GM21737 (cell line): ENCODE measurements at regions not wholly inside any gene's neighbourhood (a gene's known extent, or its start where the extent isn't known, plus 50 kb on each side); places are given as distances from the start of the nearest gene placed in this dataset.
A peak's percentile ranks its signal among the peaks of the same experiment; 100 is the strongest.
"Not testable (repeated sequence)": the region's sequence is repeated elsewhere in the genome, so short reads cannot be mapped to it uniquely, and the experiment has no call there.

Experiments
- ATAC-seq: cut with Tn5 transposase; IDR thresholded peaks from one replicate; pipeline ENCODE4 v1.9.1; 2021; ENCODE audit warnings: mild to moderate bottlenecking, moderate library complexity; ENCODE audit not compliant: unreplicated experiment

- ATAC-seq: no peak
Observed at GRCh38 chr9:22217254-22217653, 208.1 kb upstream of the CDKN2B start.

GRCh38 chr9:22225856-22226255 is 216.8 kb upstream of the CDKN2B start:
- not testable (repeated sequence) for ATAC-seq

- ATAC-seq: no peak
Observed at GRCh38 chr9:22227986-22228385, 218.6 kb upstream of the DMRTA1 start.

GRCh38 chr9:22228542-22228941 is 218.1 kb upstream of the DMRTA1 start:
- ATAC-seq: no peak

DNA sequence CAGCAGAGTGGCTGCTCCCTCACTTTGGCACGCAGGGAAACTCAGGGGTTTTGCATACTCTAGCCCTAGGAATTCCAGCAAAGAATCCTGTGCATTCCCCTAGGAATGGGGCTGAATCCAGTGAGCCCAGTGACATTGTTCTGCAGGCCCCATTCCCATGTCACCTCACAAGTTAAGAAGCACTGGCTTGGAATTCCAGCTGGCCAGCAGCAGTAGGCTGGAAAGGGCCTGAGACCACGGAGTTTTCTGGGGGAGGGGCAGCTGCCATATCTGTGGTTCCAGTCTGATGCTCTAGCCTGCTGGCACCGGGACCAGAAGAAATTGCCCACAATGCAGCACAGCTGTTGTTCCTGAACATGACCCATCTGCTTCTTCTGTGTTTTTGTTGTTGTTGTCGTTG is 217.6 kb upstream of the DMRTA1 start:
- ATAC-seq: no peak

- not testable (repeated sequence) for ATAC-seq
Observed at GRCh38 chr9:22231309-22231708, 215.3 kb upstream of the DMRTA1 start.

DNA sequence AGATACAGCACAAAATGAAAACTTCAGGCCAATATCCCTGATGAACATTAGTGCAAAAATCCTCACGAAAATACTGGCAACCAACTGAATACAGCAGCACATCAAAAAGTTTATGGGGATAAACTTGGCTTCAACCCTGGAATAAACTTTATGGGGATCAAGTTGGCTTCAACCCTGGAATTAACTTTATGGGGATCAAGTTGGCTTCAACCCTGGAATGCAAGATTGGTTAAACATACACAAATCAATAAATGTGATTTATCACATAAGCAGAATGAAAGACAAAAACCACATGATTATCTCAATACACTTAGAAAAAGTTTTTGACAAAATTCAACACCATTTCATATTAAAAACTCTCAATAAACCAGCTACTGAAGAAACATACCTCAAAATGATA is 213.7 kb upstream of the DMRTA1 start:
- no peak for ATAC-seq

- no peak for ATAC-seq
Observed at GRCh38 chr9:22237497-22238363, 208.9 kb upstream of the DMRTA1 start.

GRCh38 chr9:22238809-22239684 is 207.6 kb upstream of the DMRTA1 start:
- no peak for ATAC-seq

DNA sequence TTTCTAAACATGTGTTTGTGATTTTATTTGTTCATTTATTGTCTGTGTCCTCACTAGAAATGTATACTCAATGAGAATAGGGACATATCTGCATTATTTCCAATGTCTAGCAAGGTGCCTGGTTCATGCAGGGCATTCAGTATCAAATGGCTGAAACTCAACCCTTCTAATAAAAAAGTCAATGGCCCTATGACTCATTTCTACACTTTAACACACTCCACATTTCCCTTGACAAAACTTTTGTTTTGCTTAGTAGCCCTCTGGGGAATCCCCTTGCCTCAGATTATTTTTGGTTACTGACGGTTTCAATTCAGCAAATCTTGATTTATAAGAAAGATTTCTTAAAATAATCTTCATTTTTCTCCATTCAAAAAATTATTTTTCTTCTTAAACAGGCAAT is 206.0 kb upstream of the DMRTA1 start:
- peak; percentile 83 for ATAC-seq

DNA sequence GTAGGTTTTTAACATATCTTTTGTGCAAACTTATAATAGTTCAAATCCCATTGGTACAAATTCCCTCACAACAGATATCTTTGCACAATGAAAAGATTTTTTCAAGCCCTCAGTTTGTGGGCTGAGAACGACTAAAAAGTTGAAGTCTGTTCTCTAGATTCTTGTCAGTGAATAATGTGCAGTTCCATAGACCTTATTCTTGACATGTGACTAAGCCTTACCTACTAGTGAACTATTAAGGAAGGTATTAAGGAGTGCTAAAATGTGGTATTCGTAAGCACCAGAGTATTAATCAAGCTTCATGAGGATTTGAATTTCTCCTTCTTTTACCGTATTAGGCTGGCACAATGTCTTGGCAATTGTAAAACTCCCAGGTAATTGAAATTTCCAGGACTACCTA is 205.6 kb upstream of the DMRTA1 start:
- no peak for ATAC-seq

DNA sequence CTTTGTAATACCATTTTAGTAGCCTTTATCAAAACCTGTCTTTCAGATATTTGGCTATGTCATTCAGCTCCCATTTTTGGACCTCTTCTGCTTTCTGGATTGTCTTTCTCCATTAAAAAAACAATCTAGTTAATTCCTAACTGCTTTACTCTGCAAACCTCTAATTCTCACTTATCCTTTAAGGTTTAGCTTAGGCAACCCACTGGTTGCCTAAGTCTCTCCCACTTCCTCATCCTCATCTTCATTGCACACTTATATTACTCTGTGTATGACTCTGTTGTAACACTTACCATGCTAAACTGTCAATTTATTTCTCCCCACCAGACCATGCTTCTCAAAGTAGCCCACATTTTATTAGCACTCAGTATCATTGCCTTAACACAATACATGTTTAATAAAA is 205.0 kb upstream of the DMRTA1 start:
- no peak for ATAC-seq

- ATAC-seq: no peak
Observed at GRCh38 chr9:22244139-22245011, 202.2 kb upstream of the DMRTA1 start.

- ATAC-seq: no peak
Observed at GRCh38 chr9:22255337-22255736, 191.3 kb upstream of the DMRTA1 start.

GRCh38 chr9:22256381-22256780 is 190.2 kb upstream of the DMRTA1 start:
- no peak for ATAC-seq

- ATAC-seq: no peak
Observed at GRCh38 chr9:22257026-22257816, 189.4 kb upstream of the DMRTA1 start.

DNA sequence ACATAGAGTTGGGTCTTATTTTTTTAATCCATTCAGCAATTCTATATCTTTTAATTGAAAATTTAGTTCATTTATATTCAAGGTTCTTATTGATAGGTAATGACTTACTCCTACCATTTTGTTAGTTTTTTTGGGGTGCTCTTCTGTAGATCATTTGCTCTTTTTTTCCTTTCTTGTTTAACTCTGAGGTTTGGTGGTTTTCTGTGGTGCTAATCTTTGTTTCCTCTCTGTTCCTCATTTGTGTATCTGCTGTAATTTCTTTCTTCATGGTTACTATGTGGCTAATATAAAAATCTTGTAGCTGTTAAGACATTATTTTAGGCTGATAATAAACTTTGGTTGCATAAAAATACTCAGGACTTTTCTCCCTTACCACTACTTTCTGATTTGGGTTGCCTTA is 181.6 kb upstream of the DMRTA1 start:
- no peak for ATAC-seq

DNA sequence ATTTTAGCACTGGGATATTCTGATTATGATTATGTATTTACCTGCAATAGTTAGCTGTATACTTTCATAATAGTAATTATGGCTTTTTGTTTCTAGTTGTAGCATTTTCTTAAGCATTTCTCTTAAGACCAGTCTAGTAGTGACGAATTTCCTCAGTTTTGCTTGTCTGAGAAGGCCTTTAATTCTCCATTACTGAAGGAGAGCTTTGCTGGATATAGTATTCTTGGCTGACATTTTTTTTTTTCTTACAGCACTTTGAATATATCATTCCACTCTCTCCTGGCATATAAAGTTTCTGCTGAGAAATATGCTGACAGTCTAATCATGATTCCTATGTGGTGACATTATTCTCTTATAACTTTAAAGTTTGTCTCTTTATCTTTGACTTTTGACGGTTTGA is 181.1 kb upstream of the DMRTA1 start:
- no peak for ATAC-seq

GRCh38 chr9:22274477-22274876 is 172.1 kb upstream of the DMRTA1 start:
- no peak for ATAC-seq

DNA sequence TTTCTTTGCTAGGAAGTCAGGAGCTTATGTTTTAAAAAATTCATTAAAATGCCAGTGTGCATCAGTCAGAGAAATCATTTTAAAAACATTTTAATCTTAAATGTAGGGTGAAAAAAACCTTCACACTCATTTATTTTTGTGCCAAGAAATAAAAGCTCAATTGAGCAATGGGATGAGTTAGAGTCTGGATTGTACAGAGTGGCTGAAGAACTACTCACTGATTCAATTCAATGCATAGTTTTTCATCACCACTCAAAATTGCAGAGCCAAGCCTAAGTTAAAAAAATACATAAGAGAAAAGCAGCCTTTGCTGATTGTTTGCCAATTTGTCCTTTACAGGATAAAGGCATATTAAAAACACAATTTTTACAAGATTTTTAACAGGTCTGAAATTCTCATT is 168.2 kb upstream of the DMRTA1 start:
- ATAC-seq: no peak
